Activated T-helper 1 cell treated with anti-CD3 and anti-CD28 coated beads, Interleukin-2, amount 50 U/mL, for 16 hours (primary cell): ENCODE measurements at regions not wholly inside any gene's neighbourhood (a gene's known extent, or its start where the extent isn't known, plus 50 kb on each side); places are given as distances from the start of the nearest gene placed in this dataset.
"Not testable (repeated sequence)": the region's sequence is repeated elsewhere in the genome, so short reads cannot be mapped to it uniquely, and the experiment has no call there.

Experiments used
- DNase-seq, 2 donors: peaks; one replicate each; pipeline ENCODE4 v3.0.0-alpha.2; 2020; ENCODE audit warnings: low read depth in 1 of 2, low spot score in 1 of 2

DNA sequence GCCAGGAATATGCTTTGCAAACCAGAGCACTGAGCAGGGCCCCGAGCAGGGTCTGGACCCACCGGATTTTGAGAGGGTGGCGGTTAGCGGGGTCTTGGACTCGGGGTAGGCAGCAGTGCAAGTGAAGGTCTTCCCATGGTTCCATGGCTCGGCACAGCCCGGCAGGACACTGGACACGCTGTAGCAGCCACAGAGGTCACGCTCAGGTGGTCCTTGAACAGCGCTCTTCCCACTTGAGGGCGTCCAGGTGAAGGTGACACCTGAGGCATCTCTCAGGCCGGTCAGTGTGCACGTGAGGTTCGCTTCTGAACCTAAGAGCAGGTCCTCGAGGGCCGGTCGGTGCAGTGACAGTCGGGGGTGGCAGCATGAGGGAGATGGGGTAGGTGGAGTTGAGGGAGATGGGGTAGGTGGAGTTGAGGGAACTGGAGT, 181.4 kb downstream of the TMEM121 start:
- not testable (repeated sequence) for DNase-seq

DNA sequence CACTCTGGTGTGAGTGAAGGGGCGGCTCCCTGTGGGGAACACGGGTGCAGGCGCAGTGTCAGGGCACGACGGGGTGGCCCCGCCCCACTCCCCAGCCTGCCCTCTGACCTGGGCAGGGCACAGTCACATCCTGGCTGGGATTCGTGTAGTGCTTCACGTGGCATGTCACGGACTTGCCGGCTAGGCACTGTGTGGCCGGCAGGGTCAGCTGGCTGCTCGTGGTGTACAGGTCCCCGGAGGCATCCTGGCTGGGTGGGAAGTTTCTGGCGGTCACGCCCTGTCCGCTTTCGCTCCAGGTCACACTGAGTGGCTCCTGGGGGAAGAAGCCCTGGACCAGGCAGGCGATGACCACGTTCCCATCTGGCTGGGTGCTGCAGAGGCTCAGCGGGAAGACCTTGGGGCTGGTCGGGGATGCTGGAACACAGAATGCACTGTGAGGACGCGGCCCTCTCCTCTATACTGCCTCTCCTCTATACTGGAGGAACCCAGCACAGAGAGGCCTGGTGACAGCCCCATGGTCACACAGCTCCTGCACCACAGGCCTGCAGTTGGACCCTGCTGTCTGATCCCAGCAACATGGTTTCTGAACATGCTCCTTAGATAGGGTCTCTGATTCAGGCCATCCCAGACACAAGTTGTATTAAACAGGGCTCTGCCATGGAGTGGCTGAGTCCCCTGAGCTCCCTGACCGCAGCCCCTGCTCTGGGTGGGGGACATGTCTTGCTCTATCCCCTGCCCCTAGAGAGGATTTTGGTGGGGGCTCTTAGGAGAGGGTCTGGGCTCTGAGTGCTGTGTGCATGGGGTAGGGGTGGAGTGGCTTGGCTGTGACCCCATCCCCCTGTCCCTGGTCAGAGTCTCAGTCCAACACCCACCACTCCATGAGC, 182.1 kb downstream of the TMEM121 start:
- not testable (repeated sequence) for DNase-seq

DNA sequence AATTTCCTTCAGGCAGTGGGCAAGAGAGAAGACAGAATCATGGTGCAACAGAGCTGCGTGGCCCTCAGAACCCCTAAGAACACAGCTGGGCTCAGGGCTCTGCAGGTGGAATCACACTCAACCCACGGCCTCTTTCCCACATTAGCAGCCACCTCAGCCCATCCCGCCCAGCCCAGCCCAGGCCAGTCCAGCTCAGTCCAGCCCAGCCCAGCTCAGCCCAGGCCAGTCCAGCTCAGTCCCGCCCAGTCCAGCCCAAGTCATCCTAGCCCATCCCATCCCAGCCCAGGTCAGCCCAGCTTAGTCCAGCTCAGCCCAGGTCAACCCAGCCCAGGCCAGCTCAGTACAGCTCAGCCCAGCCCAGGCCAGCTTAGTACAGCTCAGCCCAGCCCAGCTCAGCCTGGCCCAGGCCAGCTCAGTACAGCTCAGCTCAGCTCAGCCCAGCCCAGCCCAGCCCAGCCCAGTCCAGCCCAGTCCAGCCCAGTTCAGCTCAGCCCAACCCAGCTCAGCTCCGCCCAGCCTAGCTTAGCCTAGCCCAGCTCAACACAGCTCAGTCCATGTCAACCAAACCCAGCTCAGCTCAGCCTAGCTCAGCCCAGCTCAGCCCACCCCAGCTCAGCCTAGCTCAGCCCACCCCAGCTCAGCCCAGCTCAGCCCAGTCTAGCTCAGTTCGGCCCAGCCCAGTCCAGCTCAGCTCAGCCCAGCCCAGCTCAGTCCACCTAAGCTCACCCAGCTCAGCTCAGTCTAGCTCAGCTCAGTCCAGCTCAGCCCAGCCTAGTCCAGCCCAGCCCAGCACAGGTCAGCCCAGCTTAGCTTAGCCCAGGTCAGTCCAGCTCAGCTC, 183.1 kb downstream of the TMEM121 start:
- no peak for DNase-seq

DNA sequence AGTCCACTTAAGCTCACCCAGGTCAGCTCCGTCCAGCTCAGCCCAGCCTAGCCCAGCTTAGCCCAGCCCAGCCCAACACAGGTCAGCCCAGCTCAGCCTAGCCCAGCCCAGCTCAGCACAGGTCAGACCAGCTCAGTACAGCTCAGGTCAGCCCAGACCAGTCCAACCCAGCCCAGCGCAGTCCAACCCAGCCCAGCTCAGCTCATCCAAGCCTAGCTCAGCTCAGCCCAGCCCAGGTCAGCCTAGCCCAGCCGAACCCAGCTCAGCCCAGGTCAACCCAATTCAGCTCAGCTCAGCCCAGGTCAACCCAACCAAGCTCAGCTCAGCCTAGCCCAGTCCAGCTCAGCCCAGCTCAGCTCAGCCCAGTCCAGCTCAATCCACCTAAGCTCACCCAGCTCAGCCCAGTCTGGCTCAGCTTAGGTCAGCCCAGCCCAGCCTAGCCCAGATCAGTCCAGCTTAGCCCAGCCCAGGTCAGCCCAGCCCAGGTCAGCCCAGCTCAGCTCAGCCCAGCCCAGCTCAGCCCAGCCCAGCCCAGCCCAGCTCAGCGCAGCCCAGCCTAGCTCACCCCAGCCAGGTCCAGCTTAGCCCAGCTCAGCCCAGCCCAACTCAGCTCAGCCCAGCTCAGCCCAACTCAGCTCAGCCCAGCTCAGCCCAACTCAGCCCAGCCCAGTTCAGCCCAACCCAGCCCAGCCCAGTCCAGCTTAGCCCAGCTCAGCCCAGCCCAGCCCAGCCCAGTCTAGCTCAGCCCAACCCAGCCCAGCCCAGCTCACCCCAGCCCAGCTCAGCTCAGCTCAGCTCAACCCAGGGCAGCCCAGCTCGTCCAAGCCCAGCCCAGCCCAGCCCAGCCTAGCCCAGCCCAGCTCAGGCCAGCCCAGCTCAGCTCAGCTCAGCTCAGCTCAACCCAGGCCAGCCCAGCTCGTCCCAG, 184.0 kb downstream of the TMEM121 start:
- no peak for DNase-seq

DNA sequence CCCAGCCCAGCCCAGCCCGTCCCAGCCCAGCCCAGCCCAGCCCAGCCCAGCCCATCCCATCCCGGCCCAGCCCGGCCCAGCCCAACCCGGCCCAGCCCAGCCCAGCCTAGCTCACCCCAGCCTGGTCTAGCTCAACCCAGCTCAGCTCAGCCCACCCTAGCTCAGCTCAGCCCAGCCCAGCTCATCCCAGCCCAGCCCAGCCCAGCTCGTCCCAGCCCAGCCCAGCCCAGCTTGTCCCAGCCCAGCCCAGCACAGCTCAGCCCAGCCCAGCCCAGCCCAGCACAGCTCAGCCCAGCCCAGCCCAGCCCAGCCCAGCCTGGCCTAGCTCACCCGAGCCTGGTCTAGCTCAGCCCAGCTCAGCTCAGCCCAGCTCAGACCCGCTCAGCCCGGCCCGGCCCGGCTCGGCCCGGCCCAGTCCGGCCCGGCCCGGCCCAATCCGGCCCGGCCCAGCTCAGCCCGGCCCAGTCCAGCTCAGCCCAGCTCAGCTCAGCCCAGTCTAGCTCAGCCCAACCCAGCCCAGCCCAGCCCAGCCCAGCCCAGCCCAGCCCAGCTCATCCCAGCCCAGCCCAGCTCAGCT, 184.7 kb downstream of the TMEM121 start:
- no peak for DNase-seq

DNA sequence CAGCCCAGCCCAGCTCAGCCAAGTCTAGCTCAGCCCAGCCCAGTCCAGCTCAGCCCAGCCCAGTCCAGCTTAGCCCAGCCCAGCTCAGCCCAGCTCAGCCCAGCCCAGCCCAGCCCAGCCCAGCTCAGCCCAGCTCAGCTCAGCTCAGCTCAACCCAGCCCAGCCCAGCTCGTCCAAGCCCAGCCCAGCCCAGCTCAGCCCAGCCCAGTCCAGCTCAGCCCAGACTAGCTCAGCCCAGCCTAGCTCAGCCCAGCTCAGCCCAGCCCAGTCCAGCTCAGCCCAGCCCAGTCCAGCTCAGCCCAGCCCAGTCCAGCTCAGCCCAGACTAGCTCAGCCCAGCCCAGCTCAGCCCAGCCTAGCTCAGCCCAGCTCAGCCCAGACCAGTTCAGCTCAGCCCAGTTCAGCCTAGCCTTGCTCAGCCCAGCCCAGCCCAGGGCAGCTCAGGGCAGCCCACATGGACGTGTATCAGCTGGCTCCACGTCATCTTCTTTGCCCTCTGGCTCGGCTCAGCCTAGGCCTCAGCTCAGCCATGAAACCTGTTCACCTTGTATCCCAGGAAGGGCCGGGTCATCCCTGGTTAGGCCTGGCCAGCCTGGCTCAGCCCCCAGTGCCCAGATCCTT, 185.6 kb downstream of the TMEM121 start:
- DNase-seq = no peak

DNA sequence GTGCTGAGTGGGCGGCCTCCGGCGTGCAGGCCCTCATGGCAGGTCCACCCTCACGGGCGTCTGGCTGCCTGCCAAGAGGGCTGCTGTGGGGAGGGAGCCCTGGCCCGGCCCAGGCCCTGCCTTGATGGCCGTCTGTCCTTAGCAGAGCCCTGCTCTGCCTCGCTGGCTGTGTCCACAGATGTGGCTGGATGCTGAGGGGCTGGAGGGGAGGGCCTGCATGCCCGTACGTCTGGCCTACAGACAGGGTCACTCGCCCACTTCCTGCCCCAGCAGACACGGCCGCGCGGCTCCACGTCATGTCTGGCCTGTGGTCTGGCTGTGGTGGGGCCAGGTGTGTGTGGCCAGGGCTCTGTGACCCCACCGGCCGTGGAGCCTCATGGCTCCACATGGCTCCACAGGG, 186.3 kb downstream of the TMEM121 start:
- not testable (repeated sequence) for DNase-seq

DNA sequence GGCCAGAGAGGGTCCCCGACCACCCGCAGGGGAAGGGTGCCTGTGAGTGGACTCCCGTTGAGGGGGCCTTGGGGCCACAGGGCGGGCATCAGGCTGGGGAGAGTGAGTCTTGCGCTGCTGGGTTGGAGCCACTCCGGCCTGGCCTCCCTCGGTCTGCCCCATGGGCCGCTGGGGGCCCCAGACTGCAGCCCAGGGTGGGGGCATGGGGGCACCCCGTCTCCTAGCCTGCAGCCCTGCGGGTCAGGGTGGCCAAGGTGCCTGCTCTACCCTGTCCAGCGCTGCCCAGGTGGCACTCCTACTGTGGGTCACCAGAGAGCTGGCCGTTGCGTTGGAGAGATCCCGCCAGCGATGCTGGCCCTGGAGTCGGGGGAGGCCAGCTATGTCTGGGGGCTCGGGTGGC, 186.8 kb downstream of the TMEM121 start:
- DNase-seq = not testable (repeated sequence)

DNA sequence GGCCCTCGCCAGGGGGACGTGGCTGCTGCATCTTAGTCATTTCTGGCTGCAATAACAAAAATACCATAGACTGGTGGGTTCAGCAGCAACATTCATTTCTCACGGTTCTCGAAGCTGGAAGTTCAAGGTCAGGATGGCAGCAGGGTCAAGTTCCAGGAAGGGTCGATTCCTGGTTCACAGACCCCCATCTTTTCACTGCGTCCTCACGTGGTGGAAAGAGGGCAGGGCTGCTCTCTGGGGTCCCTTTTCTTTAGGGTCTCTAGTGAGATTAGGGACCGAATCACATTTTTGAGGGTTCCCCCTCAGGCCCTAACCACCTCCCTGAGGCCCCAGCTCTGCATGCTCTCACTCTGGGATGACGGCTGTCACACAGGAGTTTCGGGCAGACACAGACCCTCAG, 187.5 kb downstream of the TMEM121 start:
- not testable (repeated sequence) for DNase-seq

DNA sequence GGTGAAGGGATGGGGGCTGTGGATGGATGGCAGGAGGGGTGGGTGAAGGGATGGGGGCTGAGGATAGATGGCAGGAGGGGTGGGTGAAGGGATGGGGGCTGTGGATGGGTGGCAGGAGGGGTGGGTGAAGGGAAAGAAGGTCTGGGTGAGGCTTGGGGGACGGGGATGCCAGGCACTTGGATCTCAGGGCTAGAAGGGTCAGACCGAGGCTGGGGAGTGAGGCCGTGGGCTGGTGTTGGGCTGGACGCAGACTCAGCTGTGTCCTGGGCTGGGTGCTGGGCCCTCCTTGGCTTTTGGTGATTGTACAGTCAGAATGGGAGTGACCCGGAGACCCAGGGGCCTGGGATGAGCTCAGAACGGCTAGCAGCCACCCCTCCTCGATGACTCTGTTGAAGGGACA, 192.4 kb downstream of the TMEM121 start:
- DNase-seq = not testable (repeated sequence)

DNA sequence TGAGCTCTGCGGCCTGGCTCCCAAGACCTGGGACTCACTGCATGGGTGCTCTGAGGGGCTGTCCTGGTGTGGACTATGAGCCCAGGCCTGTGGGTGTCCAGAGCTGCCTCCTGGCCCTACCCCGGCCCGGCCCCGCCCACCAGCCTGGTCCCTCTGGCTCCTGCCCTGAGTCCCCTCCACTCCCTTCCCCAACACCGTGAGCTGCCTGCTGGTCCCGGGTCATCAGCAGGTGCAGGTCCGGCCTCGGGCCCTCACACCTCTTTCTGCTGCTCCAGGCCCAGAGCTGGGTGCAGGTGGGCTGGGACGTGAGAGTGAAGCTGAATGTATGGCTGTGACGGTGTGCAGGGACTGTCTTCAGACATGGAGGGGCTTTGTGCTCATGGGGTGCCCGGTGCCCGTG, 193.7 kb downstream of the TMEM121 start:
- not testable (repeated sequence) for DNase-seq

DNA sequence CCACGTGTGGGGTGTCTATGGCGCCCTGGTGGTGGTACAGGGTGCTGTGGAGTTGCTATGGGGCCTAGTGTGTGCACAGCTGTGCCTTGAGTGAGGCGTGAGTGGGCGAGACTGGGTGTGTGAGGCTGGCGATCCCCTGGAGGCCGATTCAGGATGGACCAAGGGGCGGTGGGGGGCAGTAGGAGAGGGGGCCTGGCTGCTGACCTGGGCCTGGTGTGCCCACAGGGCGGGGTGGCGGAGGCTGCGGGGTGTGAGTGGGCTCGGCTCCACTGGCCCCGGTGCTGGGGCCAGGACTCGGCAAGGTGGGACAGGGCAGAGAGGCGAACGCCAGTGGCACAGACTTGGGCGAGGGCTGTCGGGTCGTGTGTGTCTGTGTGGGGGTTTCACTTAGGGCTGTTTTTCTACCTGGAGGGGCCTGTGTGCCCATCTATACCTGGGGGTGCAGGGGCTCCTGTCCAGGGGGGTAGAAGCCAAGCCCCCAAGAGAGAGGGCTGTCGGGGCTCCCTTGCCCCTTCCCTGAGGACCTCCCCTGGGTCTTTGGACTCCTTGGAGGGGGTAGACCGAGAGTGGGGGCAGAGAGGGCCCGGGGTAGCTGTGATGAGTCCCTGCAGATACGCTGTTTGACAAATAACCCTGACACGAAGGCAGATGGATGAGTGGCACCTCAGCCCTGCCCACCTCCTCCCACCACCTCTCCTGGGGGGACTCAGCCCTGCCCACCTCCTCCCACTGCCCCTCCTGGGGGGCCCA, 194.6 kb downstream of the TMEM121 start:
- DNase-seq = not testable (repeated sequence)

DNA sequence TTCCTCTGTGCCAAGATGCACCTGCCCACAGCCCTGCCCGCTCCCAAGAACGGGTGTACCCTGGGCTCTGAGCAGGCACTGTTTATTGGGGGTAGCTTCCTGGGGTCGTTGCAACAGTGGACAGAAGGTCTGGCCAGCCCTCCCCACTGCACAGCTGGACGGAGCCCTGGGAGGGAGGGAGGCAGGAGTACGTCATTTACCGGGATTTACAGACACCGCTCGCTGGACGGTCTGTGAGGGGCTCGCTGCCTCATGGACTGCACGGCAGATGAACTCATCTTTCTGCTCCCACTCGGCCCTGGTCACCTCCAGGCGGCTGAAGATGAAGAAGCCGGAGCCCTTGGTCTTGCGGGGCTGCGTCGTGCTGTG, 195.2 kb downstream of the TMEM121 start:
- not testable (repeated sequence) for DNase-seq

DNA sequence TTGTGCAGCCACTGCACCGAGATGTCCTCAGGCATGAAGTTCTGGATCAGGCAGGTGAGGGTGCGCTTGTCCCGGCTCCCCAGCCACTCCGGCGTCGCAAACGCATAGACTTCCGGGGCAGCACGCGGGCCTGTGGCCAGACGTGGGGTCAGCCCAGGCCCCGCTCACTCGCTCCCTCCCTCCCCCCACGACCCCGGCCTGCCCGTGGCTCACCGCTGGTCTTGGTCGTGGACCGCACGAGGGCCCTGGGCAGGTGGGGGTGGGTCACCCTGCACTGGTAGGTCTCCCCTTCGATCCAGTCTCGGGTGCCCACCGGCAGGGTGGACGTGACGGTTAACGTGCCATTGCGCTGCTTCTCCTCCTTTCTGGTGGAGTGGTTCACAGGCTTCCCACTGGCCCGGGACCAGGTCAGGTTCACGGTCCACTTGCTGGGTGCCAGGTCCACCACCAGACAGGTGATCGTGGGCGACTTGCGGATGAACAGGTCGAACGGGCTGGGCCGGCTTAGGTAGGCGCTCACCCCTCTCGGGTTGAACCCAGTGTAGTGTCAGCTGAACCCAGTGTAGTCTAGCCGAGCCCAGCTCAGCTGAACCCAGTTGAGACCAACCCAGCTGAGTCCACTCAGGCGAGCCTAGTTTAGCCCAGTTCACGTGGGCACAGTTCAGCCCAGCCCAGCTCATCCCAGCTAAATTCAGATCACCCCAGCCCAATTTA, 195.8 kb downstream of the TMEM121 start:
- DNase-seq = not testable (repeated sequence)

DNA sequence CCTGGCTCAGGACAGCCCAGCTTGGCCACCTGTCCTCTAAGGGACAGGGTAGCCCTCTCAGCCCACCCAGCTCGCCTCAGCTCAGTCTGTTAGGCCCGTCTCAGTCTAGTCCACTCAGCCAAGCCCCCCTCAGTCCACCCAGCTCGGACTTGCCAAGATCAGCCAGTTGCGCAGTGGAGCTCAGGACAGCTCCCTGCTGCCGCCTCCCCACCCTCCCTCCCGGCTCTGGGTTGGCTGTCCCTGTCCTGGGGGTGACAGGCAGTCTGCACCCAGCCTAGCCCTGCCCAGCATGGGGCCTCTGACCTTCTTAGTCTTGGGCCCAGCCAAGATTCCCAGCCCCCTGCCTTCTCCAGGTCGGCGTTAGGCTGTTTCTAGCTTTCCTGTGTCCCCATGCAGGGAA, 196.9 kb downstream of the TMEM121 start:
- not testable (repeated sequence) for DNase-seq

DNA sequence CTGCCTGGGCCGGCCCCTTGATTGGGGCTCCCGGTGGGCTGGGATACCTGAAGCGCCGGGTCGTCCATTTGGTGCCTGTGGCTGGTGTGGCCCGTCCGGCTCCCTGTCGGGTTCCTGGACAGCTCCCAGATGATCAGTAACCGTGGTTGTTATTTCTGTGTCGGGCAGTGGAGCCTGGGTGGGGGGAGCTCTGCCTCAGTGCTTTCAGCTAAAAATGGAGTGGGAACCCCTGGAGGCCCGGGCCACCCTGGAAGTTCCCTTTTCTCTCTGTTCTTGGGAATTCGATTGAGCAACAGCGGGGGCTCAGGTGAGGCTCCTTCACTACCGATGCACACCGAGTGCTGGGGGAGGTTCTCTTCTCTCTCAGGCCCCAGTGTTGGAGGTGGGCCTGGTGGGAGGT, 197.4 kb downstream of the TMEM121 start:
- DNase-seq = not testable (repeated sequence)

DNA sequence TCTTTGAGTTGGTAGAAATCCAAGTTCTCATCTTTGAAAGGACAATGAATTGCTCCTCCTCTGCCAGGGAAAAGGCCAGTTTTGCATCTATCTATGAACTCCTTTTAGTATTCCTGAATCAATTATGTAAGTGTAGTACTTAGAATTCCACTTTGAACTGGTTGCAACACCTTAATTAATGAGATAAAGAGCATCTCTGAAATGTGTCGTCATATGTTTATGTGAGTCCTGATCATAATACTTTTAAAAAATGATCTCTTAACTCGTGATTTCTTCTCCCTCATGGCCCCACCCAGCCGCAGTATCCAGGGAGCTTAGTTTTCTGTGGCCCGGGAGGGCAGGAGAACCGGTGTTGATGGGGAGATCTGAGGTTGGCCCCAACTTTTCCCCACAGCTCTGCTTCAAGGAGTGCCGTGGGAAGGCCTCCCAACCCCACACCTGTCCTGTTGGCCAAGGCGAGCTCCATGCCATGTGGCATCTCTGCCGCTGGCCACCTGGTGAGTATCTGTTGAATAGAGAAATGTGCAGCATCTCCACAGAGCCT, 203.5 kb downstream of the TMEM121 start:
- DNase-seq = not testable (repeated sequence)

DNA sequence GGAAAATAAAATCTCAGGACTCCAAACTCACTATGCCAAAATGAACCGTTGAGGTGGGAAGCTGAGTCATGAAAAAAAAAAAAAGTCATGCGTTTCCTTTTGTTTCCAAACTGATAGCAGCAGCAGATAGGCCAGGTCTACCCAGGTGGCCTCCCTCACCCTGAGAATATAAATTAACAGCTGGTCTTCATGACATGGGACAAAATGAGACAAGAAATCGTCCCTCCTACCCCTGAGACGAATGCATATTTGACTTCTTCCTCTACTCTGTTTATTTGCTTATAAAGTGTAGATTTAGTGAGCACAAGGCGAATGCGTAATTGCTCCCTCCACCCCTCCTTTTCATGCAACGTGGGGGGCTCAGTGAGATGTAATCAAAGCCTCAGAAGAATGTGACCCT, 204.3 kb downstream of the TMEM121 start:
- not testable (repeated sequence) for DNase-seq
